ENCODE measurements at regions not wholly inside any gene's neighbourhood (a gene's known extent, or its start where the extent isn't known, plus 50 kb on each side); places are given as distances from the start of the nearest gene placed in this dataset.

DNA sequence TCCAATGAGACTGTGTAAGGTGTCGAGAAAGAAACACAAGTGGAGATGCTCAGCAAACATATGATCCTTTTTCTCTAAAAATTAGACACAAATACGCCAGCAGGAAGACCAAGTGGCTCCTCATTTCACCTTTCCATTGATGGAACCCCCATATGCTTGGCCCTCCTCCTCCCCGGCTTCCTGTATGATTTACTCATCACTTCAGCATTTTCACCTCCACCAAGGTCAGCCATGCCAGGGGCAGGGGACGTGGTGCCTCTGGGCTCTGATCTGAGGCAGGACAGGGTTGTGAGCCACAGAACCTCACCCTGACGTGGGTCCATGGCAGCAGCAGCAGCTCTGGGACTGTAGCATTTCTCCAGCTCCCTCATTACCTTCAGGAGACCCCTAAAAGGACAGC, 116.8 kb upstream of the PFKP start:
- peak; percentile 50 for DNase-seq (ENCODE audit: low read depth)

DNA sequence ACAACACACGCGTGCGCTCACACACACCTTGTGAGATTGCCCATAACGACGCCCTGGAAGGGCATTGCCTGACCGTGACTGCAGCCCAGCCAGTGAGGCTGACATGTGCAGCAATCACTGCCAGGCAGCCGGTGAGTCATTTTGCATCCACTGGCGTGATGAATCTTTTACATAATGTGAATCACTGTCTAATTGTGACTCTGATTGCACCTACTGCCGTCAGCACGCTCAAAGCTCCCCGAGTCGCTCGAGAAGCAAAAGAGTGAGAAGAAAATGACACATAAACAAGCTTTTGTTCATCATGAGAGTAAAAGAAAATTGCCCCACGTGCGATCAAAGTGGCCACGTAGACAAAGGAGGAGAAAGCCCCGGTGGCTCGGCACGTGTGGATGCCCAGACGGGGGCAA, 117.4 kb upstream of the PFKP start:
- DNase-seq (ENCODE audit: low read depth), result peak; percentile 81

DNA sequence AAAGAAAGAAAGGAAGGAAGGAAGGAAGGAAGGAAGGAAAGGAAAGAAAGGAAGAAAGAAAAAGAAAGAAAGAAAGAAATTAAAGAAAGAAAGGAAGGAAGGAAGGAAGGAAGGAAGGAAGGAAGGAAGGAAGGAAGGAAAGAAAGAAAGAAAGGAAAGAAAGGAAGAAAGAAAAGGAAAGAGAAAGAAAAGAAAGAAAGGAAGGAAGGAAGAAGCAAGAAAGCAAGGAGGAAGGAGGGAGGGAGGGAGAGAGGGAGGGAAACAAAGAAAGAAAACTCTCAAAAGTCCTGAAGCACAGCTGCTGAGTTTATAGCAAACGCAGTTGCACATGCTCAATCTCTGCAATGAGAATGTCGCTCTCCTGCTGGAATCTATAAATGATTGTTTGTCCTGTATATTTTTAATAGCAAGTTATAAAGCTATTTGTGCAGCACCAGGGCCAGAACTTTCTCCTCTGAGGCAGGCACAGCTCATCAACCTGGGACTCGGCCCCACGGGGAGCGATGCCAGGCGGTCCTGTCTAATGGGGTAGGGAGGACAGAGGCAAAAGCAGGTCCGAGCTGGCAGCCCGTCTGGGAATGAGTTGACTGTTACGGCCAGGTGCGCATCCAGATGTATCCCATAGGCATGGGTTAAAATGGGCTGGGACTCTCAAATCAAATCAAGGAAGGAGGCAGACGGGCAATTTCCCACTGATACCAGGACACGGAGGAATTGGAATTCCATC, 118.0 kb upstream of the PFKP start:
- DNase-seq (ENCODE audit: low read depth), result no peak

DNA sequence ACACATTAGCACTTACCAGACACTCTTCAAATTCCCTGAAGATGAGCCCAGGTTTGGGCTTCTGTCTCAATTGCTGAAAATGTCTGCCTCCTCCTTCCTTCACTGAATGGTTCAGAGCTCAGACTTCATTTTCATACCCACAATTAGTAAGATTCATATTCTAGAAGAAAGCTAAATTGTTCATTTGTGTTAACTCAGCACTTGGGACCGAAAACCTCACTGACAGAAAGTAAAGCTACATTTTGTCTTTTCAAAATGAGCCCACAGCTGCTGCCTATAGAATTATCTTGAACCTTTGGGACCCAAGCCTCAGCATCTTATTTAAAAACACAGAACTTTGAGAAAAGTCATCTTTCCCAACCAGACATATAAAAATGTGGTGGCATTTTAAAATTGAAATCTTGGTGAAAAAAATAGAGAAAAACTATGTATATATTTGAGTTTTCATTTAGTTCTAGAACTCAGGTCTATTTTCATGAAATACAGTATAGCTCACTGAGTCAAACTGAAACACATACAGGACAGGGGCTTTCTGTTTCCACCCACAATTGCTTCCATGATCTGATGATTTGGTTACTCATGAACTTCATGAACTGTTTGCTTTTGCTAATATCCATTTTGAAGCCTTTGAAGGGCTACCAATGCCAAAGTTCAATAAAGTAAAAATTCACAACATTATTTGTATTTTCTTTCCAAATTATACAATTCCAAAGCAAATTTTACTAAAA, 119.1 kb upstream of the PFKP start:
- DNase-seq (ENCODE audit: low read depth), result no peak

DNA sequence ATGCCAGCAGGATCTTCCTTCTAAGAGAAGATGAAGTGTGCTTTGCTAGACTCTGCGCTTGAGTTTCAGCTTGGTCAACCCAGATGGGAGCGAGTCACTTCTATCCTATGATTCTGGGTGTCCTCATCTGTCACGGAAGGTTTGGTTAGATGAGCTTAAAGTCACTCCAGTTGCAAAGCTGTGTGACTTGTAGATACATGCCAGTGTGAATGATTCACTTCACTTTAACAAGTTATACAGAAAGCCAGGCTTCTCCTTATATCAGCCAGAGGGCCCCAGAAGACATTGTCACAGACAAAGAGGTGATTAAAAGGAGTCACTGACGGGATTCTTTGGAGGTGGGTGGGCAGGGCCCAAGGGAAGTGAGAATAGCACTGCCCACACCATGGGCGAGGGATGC, 122.6 kb upstream of the PFKP start:
- DNase-seq (ENCODE audit: low read depth), result no peak

DNA sequence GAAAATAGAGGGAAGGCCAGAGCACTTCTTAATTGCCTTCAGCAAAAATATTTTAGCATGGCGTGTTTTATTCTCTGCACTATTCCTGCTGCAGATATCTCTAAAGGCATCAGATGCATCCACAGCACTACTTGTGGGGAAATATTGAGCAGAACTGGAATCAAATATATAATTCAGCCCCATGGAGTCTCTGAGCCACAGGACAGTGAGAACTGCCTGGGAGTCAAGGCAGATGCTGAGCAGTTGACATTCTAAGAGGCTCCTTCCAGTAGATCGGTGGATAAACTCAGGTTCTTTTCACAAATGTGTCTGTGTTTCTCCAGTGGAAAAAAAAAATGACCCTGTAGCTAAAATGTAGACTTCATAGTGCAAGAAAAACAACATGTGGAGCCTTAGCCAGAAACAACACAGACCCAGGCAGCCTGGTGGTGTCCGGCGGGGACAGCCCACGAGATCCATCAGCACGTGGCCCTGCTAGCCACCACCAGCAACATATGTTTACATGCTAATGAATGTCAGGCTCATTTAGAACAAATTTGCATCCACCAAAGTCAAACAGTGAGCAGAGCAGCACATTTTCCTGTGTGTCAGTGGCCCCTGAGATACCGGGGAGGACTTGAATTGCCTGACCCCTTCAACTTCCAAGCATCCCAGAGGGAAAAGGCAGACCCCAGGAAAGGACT, 123.3 kb upstream of the PFKP start:
- no peak for DNase-seq (ENCODE audit: low read depth)

DNA sequence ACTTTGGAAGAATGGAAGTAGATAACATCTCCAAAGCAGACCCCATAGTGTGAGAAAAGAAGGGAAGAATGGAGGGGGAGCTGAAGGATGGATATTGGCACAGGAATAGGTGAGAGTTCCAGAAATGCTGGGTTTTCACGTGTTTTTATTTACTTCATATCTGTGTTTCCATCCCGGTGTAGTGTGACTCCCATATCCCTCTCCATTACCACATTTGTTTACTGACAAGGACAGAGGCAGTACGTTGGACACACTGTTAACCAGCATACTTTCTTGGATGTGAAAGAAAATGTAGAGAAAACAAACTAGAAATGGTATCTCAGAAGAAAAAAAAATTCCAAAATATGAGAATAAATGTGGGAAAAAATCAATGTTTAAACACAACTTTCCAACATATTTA, 124.4 kb upstream of the PFKP start:
- DNase-seq (ENCODE audit: low read depth), result no peak

DNA sequence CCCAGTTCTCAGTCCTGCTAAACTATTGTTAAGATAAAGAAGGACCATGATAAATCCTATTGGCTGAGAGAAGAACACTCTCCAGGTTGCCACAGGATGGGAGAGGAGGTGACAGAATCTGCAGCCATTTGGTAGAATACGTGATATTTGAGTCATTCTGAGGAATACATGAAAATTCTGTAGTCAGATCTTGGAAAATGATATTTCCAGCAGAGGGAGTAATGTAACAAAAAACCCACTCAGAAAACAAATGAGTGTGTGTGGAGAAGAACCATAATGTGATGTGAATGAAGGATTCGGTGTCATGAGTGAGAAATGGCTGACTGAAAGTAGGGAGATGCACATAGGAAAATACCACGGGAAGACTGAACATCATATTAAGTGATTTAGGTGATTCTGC, 128.5 kb upstream of the PFKP start:
- DNase-seq (ENCODE audit: low read depth), result no peak

DNA sequence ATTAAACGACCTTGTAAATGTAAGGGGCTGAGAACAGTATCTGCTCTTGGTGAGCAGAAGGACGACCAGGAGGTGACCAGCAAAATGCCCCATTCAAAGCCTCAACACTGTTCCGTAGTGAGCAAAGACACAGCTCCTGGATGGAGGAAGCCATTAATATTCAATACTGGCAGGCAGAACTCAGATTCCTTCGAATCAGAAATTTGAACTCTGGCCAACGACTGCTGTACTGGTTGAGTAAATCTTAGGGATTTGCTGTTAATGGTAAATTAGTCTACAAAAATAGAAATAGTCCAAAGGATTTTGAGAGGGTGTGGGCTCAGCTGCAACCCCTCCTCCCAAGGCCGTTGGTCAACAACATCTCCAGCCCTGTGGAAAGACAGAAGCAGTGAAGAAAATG, 130.5 kb upstream of the PFKP start:
- DNase-seq (ENCODE audit: low read depth), result no peak

DNA sequence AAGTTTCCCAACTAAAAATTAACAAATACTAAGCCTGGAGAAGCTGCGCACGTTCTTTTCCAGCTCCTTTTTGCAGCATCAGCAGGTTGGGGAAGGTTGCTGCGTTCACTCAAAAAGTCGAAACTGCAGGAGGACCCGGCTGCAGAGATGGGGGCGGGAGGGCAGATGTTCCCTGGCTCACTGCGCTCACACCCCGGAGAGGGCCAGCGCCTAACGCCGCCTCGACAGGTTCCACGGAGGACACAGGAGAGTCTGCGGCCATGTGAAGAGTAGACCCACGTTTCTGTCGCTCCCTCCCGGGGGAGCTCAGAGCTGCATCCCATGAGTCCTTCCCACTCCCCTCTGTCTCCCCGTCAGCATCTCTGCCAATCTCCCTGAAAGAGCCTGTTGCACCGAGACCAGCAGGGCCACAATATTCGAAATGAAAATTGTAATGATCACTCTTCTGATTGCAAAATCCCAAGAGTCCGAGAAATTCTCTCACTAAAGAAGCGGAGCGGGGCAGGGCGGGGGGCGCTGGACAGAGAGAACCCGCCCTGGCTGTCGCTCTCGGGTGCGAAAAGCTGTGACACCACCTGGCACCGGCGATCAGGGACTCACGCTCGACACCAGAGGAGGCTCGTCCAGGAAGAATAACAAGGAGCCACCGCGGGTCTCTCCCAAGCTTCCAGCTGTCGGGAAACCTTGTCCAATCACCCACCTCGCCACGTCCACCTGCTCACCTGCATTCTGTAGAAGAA, 131.5 kb upstream of the PFKP start:
- DNase-seq (ENCODE audit: low read depth), result no peak

DNA sequence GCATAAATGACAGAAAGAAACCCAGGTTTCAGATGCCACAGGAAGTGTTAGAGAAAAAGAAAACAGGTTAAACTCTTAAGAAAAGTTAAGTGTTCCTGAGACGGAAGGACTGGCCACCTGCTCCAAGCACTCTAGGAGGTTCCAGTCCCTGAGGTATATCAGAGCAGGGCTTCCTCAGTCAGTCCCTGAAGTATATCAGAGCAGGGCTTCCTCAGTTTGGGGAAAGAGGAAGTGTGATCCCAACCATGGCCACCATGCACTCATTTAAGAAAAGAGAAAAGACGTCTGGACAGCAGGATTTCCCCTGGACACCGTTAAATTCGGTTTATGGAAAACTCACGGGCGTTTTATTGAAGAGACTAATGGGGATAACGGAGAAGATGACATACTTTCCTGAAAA, 133.4 kb upstream of the PFKP start:
- no peak for DNase-seq (ENCODE audit: low read depth)

DNA sequence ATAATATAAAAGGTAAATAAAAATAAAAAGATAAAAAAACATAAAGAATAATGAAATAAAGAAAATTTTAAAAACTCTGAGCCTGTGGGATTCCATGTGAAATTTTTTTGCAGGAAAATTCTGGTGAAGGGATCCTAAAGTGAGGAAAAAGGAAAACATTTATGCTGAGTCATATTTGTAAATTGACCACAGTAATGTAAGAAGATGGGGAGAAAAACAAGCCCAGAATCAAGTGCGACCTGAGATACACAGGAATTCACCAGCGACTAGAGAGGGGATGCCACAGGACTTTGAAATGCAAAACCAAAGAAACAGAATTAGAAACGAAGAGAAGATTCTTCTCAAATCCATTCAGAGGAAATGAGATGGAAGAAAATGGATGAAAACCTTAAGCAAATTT, 133.8 kb upstream of the PFKP start:
- peak; percentile 7 for DNase-seq (ENCODE audit: low read depth)

DNA sequence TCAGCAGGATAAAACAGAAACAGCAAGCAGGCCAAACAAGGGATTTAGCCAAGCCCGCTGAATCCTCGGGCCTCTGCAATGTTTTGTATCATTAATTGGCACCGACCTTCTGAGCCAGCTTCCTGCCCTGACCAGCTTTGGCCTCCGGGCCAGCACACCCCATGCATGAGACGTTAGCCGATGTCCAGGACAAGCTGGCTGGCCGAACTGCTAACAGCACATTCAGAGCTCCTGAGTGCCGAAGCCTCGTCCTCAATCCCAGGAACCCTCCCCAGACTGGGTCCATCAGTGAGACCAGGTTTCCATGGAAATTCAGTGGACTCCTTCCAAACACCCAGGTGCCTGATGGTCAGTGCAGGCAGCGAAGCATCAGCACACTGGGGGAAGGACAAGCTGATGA, 134.3 kb upstream of the PFKP start:
- peak; percentile 45 for DNase-seq (ENCODE audit: low read depth)

DNA sequence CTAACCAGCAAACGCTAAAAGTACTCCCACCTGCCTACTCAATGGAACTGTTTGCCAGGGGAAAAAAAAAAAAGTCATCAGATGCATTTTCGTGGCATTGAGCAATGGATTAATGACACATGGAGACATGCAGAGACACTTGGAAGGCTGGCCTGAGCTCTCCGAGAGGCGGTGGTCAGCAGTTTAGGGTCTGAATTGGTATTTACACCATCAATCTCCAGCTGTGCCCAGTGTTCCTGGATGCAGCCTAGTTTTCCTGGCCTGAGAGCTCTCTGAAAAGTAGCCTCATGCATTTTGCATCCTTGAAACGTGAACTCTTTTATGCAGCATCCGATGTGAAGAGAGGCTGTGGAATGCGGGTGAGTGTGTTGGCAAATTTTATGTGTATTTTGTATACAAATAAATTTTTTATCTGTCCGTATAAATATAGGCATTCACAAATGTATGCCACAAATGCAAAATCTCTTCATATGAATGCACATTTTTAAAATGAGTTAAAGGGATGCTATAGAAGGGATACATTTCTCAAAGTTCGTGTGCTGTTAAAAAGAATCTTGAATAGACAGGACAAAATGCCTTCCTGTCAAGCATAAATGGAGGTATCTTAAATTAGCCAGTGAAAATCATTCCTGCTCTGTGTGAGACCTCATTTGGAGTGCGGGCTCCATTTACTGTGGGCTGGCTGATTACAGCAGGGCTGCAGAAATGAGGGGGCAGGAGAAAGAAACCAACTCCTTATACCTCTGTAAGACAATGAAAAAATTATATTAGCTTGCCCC, 137.7 kb upstream of the PFKP start:
- no peak for DNase-seq (ENCODE audit: low read depth)

DNA sequence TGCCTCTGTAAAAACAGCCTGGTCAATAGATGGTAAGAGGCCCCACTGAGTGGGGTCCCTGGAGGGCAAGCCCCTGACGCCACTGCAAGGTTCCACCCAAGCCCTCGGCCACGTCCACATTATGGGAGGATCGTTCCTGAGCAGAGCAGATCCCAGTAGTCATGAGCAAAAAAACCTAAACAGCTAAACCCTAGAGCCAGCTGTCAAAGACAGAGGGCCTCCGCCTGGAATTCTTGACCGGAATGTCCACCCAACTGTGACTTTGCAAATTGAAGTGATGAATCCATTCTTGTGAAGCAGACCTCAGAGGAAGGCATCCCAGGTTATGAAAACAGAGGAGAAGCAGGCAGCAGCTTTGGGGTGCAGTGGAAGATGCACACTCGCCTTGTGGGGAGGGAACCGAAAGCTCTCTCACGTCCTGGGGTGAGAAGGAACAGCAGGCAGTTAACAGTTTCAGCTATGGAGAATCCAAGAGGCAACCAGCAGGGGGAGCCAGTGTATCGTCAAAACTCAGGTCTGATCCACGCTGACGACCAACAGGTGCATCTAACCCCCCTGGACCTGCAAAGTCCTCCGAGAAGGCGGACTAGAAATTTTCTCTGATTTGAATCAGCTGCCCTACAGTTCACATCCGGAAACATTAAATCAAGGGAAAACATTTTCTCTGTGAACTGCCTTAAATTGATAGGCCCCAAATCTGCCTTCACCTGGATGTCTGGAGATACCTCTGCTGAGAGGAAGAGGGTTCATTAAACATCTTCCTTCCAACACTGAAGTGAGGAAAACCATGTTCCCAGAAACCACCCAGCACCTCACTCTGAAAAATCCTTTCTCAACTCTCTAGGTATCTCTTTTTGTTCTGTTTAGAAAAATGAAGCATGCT, 139.1 kb upstream of the PFKP start:
- peak; percentile 43 for DNase-seq (ENCODE audit: low read depth)

DNA sequence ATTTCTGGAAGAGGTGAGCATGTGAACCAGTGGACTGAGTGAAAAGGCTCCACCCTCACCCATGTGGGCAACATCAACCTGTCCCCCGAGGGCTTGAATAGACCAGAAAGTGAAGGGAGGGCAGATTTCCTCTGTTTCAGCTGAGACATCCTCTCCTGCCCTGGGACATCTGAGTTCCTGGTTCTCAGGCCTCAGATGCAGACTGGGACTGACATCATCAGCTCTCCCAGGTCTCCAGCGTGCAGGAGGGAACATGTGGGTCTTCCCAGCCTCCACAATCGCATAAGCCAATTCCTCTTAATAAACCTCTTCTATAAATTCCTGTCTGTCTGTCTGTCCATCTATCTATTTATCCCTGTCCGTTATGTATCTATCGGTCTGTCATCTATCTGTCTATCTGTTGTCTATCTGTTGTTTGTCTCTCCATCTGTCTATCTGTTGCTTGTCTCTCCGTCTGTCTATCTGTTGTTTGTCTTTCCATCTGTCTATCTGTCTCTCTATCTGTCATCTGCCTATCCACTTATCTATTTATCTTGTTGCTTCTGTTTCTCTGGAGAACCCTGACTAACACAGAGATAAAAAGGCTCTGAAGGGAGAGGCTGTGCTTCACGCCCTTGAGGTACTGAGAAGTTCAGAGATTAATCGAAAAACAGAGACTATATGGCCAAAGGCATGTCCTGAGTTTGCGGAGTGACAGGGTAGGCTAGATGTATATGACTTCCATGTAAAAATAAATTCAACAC, 140.3 kb upstream of the PFKP start:
- DNase-seq (ENCODE audit: low read depth), result no peak

DNA sequence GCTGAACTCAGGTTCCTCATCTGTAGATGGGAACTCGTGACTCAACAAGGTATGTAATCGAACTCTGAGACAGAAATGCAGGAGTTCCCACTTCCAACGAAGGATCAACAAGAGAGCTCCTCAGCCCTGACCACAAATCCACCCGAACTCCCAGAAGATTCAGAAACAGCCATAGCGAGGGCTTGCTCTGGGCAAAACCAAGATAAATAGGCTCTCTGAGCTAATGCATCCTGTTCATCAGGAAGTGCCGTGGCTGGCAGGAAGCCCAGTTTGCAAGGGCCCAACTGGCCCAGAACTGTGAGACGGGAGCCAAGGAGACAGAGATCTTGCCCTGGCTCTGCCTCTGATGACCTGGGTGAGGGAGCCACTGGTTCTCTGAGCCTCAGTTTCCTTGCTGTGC, 141.7 kb upstream of the PFKP start:
- DNase-seq (ENCODE audit: low read depth), result peak; percentile 67

DNA sequence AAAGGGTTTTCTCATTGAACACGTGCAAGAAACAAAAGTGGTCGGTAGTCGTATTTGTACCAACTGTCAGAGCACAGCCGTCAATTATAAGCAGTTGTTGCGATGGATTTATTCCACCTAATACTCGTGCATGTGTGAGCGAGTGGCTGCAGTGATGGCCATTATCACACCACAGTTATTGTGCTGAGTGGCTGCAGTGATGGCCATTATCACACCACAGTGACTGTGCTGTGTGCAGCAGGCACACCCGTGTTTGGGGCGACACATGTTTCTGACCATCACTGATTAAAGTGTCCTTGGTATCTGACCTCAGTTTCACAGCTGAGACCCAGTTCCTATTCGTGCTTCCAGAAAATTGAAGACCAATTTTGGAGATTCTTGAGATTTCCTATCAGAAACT, 142.9 kb upstream of the PFKP start:
- DNase-seq (ENCODE audit: low read depth), result no peak

DNA sequence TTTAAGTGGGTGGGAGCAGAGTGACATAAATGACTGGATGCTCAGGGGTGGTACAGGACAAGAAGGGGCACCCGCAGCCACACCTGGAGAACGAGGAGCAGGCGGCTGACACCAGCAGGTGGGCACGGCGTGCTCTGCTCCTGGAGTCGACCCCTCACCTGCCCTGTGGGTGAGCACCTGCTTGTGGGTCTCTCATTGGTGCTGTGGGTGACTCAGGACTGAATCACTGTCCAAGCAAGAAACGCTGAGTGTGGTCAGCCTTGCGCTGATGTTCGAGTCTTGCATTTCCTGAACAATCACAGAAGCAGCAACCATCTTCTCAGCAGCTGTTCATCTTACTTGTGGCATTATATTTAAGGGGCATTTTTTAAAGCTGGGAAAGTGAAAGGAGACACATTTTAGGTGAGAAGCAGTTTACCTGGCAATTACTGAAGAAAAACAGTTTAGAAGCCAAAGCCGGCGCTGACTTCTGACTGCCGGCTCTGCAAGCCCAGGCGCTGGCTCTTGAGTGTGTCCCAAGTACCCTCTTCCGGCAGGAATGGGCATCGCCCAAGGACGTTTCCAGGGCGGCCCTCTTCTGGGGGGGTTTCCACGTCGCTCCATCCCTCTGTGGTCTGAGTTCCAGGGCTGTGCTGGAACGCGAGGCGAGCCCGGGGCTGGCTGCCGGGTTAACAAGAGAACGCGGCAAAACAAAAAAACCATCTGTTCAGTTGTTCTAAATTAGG, 145.2 kb upstream of the PFKP start:
- peak; percentile 42 for DNase-seq (ENCODE audit: low read depth)
